ENCODE measurements at regions not wholly inside any gene's neighbourhood (a gene's known extent, or its start where the extent isn't known, plus 50 kb on each side); places are given as distances from the start of the nearest gene placed in this dataset.
"Not testable (repeated sequence)": the region's sequence is repeated elsewhere in the genome, so short reads cannot be mapped to it uniquely, and the experiment has no call there.

GRCh38 chr1:30133414-30134055 lies 589.9 kb downstream of the MATN1 start:
- no peak for DNase-seq

GRCh38 chr1:30132602-30133286 lies 590.6 kb downstream of the MATN1 start:
- DNase-seq = no peak

DNA sequence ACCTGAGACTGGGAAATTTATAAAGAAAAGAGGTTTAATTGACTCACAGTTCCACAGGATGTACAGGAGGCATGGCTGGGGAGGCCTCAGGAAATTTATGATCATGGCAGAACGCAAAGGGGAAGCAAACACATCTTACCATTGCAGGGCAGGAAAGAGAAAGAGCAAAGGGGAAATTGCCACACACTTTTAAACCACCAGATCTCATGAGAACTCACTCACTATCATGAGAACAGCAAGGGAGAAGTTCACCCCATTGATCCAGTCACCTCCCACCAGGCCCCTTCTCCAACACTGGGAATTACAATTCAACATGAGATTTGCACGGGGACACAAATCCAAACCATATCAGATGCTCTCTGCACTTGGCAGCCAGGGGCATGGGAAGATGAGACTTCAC lies 592.8 kb downstream of the MATN1 start:
- not testable (repeated sequence) for DNase-seq

DNA sequence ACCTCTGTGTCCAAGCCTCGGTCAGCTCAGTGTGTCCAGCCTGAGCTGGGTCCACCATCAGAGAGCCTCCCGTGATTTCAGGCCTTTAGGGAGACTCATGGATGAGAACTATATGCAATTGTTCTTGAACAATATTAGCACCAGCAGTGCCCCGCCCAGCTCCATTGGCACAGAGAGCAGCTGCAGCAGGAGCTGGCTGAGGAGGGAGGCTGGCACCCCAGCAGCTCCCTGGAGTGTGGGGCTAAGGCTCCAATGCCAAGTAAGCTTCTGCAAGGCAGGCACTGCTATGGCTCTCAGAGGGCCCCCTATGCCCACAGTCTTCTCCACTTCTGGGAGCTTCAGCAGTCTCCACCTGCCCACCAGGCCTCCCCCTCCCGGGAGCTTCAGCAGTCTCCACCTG lies 593.3 kb downstream of the MATN1 start:
- no peak for DNase-seq

DNA sequence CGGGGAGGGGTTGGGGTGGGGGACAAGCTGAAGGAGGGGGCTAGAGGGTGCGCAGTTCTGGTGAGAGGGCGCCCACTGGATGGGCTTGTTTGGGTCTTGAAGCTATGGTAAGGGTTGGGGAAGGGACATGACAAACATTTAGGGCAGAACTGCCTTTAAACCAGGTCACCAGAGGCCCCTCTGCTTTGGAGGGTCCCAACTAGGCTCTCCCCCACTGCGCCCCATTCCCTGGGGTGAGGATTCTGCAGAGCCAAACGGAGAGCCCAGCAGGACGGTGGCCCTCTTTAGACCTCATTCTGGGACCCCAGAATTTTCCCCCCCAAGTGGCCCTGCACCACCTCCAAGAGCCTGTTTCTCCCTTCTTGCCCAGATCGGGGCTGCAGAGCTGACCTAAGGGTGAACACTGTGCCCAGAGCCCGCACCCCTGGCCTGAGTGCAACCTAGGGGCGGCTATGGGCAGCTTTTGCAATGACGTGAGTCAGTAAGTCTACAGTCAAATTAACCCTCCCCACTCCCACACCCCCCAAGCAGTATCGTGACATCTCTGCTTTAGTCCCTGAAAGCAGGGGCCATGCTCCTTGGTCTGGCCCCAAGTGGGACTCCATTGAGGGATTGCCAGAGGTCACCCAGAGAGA lies 593.8 kb downstream of the MATN1 start:
- DNase-seq = no peak

DNA sequence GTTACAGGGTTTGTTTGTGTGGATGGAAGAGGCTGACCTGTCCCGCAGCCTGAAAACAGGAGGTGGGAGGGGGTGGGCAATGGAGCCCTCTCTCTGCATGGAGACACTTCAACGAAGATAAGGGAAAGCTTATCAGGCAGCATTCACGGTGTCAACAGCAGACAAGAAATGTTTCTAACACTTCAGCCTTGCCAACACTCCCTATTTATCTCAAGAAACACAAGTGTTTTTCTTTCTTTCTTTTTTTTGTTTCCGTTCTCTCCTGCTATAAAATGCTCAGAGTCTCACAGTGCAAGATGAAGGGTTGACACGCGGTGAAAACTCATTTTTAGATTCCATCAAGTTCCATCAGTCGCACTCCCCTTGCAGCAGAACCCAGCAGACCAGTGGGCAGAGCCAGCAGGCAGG lies 594.4 kb downstream of the MATN1 start:
- no peak for DNase-seq

GRCh38 chr1:30126848-30127247 lies 596.5 kb downstream of the MATN1 start:
- DNase-seq = no peak

DNA sequence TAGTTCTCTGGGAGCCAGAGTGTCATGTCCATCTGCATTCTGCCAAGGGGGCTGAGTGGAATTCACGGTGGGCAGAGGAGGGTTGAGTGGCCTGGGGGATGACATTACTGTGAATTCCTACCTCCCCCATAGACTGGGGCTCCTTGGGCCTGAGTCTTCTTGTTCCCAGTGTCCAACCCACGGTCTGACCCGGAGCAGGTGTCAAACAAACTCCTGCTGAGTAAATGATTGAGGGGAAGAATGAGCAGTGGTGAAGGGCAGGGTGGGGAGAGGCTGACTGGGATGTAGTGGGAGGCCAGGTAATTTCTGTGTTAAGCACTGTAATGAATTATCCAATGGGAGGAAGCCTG lies 597.6 kb downstream of the MATN1 start:
- no peak for DNase-seq

DNA sequence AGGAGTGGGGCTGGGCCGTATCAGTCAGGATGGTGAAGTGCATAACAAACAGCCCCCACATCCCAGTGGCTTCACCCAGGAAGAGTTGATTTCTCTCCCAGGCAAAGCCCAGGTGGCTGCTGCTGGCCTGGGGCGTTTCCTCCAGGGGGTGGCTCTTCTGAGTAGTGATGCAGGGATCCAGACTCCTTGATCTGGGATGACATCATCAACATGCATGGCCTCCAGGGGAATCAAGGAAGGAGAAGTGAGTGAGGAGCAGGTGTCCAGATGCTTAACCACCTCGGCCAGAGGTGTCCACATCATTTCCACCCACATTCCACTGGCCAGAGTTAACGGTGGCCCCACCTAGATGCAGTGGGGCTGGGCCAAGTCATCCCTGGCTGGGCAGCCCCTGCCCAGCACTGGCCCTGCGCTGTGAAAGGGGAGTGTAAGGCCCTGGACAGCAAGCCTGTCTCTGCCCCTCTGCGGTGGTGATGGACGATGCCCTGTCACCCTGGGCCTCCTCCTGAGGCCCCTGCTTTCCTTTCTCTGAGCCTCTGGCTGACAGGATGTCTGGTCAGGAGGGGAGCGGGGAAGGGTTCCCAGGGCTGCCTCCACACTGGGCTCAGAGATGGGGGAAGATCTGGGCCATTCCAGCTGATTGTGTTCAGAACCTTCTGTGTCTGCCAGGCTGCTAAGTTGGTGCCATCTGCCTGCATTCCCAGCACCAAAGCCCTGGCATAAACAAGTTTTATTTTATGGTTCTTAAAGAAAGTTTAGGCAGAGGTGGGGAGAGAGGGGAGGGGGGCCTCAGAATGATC lies 598.2 kb downstream of the MATN1 start:
- no peak for DNase-seq

- no peak for DNase-seq
These were observed 599.5 kb downstream of the MATN1 start for GRCh38 chr1:30123896-30124295.

GRCh38 chr1:30123036-30123435 lies 600.3 kb downstream of the MATN1 start:
- no peak for DNase-seq

GRCh38 chr1:30120245-30121000 lies 603.0 kb downstream of the MATN1 start:
- no peak for DNase-seq

DNA sequence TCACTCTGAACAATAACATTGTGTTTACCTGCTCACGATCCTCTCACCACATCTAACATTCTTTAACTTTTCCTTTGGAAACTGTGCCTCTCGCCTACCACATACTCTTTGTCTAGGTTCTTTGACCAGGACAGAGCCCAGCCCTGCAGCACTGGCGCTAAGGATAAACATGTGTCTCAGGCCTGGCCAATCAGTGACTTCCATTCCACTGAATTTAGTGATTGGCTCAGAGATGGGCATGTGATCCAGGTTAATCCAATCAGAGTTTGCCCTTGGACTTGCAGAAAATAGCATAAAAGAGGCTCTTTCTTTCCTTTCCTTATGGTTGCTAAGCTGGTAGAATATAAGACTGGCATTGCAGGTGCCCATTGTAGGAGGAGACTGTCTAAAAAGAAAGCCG lies 605.7 kb downstream of the MATN1 start:
- no peak for DNase-seq

- DNase-seq = no peak
These were observed 612.0 kb downstream of the MATN1 start for GRCh38 chr1:30111431-30111830.

GRCh38 chr1:30110846-30111245 lies 612.5 kb downstream of the MATN1 start:
- DNase-seq = no peak

DNA sequence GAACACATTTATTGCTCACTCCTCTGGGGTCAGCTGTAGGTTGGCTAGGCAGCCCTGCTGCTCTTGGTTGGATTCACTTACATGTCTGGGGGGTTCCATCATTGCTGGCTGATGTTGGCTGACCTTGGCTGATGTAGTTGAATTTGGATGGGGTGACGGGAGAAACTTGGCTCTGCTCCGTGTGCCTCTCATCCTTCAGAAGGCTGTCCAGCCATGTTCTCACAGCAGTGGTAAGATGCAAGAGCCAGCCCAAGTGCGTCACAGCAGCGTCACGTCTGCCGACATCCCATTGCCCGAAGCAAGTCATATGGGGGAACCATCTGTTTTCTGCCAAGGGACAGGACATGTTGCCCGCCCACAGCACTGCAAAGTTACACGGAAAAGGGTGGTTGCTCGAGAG lies 613.5 kb downstream of the MATN1 start:
- no peak for DNase-seq

DNA sequence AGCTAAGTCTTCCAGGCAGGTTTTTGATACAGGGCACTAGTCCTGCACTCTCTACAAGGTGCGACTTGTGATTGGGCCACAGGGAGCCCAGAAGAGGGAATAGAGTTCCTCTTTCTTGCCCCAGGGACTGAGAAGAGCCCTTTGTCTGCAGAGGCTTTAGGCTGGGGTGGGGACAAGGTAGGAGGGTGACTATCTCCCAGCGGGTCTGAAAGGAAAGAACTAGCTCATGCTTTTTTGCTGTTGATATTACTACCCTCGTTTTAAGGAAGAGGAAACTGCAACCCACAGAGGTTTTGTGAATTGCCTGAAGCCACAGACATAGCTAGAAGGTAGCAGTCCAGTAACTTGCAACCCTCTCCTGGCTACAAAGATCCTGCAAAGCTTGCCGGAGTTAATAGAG lies 615.2 kb downstream of the MATN1 start:
- no peak for DNase-seq

DNA sequence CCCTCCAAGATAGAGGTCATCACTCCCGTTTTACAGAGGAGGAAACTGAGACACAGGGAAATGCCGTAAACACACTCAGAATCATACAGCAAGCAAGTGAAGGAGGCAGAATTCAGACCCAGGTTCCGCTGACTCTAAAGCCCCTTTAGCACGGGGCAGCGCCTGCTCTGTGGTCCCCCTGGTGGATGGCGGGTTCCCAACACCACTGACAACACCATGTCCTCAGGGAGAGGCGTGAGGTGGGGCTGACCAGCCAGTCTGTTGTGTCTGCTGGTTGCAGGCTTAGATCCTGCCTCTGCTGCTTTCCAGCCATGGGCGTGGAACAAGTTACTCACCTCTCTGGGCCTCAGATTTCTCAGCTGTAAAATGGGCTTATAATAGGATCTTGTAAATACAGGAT lies 617.3 kb downstream of the MATN1 start:
- no peak for DNase-seq

DNA sequence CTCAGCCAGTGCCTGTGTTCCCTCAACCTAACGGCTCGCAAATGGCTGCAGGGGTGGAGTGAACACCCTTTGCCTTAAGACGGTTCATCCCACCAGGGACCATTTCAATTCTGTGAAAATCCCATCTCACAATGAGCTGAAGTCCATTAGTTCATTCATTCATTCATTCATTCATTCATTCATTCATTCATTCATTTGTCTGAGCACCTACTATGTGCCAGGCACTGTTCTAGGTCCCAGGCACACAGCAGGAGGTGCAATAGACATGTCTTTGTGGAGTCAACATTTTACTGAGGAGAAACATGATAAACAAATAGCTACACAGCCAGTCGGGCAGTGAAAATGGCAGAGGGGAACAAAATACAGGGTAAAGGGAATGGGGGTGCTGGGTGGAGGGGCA lies 618.8 kb downstream of the MATN1 start:
- DNase-seq = no peak

DNA sequence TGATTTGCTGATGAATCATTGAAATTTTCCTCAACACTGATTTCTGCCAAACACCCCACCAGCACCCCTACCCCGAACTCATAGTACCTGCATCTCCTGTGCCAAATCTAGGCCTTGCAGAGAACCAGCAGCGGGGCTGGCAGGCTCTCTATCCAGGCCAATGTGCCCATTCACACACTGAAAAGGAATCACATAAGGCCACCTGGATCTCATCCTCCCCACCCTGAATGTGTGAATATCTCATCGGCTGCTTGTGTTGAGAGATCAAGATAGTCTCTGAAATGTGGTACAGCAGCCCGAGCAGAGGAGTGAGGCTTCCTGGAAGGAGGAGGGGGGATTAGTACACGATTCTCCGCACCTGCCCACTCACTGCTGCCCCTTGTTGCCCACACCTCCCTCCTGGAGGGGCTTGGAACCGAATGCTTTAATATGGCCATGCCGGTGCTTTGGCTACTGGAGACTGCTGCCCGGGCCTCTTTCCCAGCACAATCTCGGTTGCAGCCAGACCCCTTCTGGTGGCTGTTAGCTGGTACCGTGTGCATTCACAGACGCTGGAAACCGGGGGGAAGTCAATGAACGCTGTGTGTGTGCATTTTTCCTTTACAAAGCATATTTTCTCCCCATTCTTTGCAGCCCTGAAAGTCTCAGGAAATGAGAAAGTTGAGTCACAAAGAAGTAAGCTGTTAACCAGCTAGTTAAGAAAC lies 619.5 kb downstream of the MATN1 start:
- no peak for DNase-seq

DNA sequence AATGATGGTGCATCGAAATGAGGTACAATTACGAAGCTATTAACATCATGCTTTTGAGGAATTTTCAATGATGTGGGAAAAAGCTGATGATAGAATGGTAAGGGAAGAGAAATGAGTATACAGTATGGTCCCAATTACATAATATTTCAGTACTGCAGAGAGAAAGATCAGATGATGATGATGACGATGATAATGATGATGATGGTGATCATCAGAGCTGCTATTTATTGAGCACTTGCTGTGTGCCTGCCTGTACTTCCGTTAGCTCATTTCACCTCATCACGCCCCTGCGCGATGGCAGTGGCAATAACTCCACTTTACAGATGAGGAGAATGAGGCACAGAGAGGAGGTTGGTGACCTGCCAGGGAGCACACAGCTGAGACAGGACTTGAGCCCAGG lies 620.8 kb downstream of the MATN1 start:
- no peak for DNase-seq

GRCh38 chr1:30101487-30102227 lies 621.7 kb downstream of the MATN1 start:
- no peak for DNase-seq

Data from bone marrow (tissue), 2 donors.